Mucosa of descending colon (tissue), 3 donors: ENCODE measurements at regions not wholly inside any gene's neighbourhood (a gene's known extent, or its start where the extent isn't known, plus 50 kb on each side); places are given as distances from the start of the nearest gene placed in this dataset.

Source experiments
- ATAC-seq: fragments of 200-7000 bp; cut with Tn5 transposase; one replicate; pipeline ENCODE4 v1.9.1; 2020; ENCODE audit warnings: mild to moderate bottlenecking, moderate library complexity
- DNase-seq, 3 donors: peaks; one replicate each; pipeline ENCODE4 v3.0.0-alpha.2; 2020
- H3K36me3 ChIP-seq: fragments of 200-600 bp; one replicate; pipeline ENCODE4 v1.8.0; 2021; ENCODE audit warnings: low read depth, mild to moderate bottlenecking
- H3K4me1 ChIP-seq: fragments of 200-600 bp; one replicate; pipeline ENCODE4 v1.8.0; 2021; ENCODE audit warnings: low read depth, mild to moderate bottlenecking
- H3K4me3 ChIP-seq: fragments of 200-600 bp; one replicate; pipeline ENCODE4 v1.8.0; 2021; ENCODE audit warnings: mild to moderate bottlenecking
- H3K9me3 ChIP-seq: fragments of 200-600 bp; one replicate; pipeline ENCODE4 v1.8.0; 2021; ENCODE audit warnings: mild to moderate bottlenecking
- CTCF ChIP-seq: fragments of 200-600 bp; IDR thresholded peaks from one replicate; pipeline ENCODE4 v1.8.0; 2022; ENCODE audit warnings: antibody characterized with exemption, mild to moderate bottlenecking
- intact Hi-C, 2 donors: fragments of 100-400 bp; cut with DNase I in 1 of 2; cut with micrococcal nuclease in 1 of 2; formaldehyde crosslinking; loops; one replicate each; pipeline versions ENCODE4 v1.11.0 to v1.11.1; 2022; cut with DNase I, micrococcal nuclease
- donor health status: DM: no; HTN: no; CAD: no; lungs with moderate emphysema.
- donor health status: DM: no; HTN: no; CAD: no.
- donor health status: DM: no; HTN: yes; CAD: no.

- ATAC-seq (no peak), DNase-seq (no peak)
- TF ChIP-seq CTCF: no peak
- no peak overlapping the region for H3K4me3 ChIP-seq
- H3K4me1 ChIP-seq: no peaks in the 10 kb centered on the region
- no peaks in the 10 kb centered on the region for H3K9me3 ChIP-seq
- no peaks in the 10 kb centered on the region for H3K36me3 ChIP-seq
- intact Hi-C loops: no loop called here
These were observed 363.3 kb downstream of the SEC14L1 start for GRCh38 chr17:77503916-77504651.

- Histone ChIP-seq H3K4me3 (no peak overlapping the region), H3K36me3 (no peaks in the 10 kb centered on the region), H3K9me3 (no peaks in the 10 kb centered on the region), H3K4me1 (no peaks in the 10 kb centered on the region)
- TF ChIP-seq CTCF: no peak
- no peak for DNase-seq
- no peak for ATAC-seq
- intact Hi-C loops: no loop called here
These were observed 363.9 kb downstream of the SEC14L1 start for GRCh38 chr17:77504652-77505155.

DNA sequence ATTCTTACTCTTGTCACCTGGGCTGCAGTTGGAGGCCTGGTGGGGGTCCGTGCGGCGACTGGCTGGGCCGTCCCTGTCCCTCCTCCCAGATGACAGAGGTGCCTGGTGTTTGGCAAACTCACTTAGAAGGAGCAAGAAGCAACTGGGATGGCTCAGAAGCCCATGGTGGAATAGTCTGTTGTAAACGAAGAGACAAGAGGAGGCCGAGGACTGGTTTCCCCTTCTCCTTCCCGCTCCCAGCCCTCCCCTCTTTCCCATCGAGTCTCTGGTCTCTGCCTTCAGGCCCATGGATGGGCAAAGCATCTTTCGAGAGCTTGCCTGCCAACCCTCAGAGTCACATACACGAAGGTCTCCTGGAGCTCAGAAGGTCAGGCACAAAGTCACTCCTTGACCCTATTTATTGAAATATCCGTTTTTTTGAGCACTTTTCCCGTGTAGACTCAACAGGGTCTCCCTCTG, 364.4 kb downstream of the SEC14L1 start:
- Histone ChIP-seq H3K4me1 (no peaks in the 10 kb centered on the region), H3K36me3 (no peaks in the 10 kb centered on the region), H3K4me3 (no peak overlapping the region), H3K9me3 (no peaks in the 10 kb centered on the region)
- no peak for TF ChIP-seq CTCF
- ATAC-seq (no peak), DNase-seq (no peak)
- intact Hi-C loops: no loop called here

- no peaks in the 10 kb centered on the region for H3K4me1 ChIP-seq
- intact Hi-C loops: no loop called here
- TF ChIP-seq CTCF: no peak
- no peaks in the 10 kb centered on the region for H3K36me3 ChIP-seq
- no peak overlapping the region for H3K4me3 ChIP-seq
- DNase-seq (no peak), ATAC-seq (no peak)
- no peaks in the 10 kb centered on the region for H3K9me3 ChIP-seq
These were observed 365.7 kb downstream of the SEC14L1 start for GRCh38 chr17:77506371-77506991.

GRCh38 chr17:77507111-77507885, 366.5 kb downstream of the SEC14L1 start:
- ATAC-seq (no peak), DNase-seq (no peak)
- Histone ChIP-seq H3K9me3 (no peaks in the 10 kb centered on the region), H3K4me1 (no peaks in the 10 kb centered on the region), H3K36me3 (no peaks in the 10 kb centered on the region), H3K4me3 (no peak overlapping the region)
- intact Hi-C loops: no loop called here
- TF ChIP-seq CTCF: no peak
